Activated CD8-positive, alpha-beta memory T cell treated with anti-CD3 and anti-CD28 coated beads, Interleukin-2, amount 50 U/mL, for 24 hours (primary cell): ENCODE measurements at regions not wholly inside any gene's neighbourhood (a gene's known extent, or its start where the extent isn't known, plus 50 kb on each side); places are given as distances from the start of the nearest gene placed in this dataset.
"Not testable (repeated sequence)": the region's sequence is repeated elsewhere in the genome, so short reads cannot be mapped to it uniquely, and the experiment has no call there.

Experiments used
- DNase-seq: peaks from one replicate; pipeline ENCODE4 v3.0.0-alpha.2; 2020; ENCODE audit errors: extremely low read depth

DNA sequence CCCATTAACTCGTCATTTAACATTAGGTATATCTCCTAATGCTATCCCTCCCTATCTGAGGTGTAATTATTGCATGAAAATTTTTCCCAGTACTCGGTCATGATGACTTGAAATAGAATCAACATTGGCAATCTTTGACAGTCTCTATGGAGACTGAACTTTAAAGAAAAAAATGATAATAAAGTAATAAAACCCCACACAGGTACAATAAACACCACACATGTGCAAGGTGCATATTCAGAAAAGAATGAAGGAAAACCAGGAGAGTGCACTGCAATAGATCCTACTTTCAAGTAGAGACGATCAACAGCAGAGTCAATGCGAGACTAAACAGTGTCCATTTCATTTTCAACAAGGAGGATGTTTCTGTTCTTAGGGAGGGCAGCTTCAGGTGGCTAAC, 1253.8 kb upstream of the TMEM132C start:
- no peak for DNase-seq

DNA sequence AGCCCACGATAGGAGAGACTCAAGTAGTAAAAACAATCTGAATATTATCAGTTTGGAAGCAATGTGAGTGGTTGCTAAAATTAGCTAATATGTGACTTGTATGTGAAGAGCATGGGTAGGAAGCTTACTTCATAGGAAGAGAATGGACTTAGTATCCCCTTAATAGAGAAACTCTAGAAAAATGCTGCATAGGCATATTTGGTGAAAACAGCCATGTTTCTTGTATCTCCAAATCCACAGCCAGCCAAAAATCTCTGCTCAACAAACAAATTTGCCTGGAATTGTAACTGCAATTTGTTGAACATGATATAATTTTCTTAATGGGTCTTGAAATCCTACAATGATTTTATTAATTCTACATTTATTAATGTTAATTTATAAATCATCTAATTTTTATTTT, 1252.9 kb upstream of the TMEM132C start:
- no peak for DNase-seq

DNA sequence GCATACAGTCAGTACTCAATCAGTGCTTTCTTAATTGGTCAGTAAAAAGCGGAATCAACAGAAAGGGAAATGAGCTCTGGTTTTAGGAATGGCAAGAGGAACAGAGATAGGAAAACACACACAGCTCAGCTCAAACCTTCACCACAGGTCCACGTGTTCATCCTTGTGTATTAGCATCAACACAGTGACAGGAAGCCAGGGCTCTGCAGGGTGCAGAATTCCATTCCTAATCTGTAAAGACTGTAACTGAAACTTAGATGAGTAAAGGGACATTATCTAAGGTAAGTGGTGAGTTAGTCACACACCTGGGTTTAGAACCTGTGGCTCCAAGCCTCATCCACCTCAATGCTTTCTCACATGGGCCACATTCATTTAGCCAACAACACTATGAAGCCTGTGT, 1242.2 kb upstream of the TMEM132C start:
- DNase-seq, result no peak

DNA sequence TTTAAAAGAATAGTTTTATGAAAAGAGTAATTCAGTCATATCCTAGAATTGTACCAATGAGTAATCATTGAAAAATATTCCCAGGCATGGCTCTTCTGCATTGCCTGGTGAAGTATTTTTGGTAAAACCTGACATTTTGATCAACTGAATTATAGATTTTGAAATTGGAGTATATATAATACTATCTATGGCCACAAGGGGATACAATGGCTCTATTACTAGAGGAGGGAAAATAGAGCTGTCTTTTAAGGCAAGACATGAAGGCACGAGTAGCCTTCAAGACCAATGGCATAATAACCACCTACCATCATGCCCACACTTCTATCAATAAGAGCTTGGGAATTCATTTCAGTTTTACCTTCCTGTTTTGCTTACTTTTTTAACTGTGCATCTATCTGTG, 1241.4 kb upstream of the TMEM132C start:
- DNase-seq, result no peak

DNA sequence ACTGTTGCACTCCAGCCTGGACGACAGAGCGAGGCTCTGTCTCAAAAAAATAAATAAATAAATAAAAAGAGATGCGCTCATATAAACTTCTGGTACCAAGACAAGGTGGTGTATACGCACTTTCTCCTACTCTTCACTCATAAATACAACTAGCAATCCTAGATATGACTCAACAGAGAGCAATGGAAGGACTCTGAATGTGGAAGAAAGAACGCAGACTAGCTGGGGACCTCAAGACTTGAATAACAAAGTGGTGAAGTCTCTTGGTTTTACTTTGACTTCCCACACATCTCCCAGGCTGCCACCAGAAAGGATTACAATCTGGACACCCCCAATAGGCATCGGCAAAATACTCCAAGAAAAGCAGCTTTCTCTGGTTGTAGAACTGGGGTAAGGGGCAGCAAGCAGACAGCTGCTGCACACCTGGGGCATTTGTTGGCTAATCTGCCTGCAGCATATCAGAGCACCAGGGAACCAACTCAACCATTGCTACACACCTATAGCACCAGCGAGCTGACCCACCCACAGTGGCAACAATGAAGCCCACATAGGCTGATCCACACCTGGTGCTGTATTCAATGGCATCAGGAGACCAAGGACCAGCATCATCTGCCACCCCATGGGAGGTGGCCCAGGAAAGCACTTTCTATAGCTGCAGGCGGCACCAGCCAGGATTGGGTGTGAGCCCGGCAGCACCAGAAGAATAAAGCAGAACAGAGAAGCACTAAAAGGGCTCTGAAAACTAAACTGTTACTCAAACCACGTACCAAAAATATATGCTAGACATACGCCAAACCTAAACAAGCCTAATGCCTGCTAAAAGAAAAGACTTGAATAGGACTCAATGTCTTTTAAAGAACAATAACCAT, 1231.7 kb upstream of the TMEM132C start:
- no peak for DNase-seq

DNA sequence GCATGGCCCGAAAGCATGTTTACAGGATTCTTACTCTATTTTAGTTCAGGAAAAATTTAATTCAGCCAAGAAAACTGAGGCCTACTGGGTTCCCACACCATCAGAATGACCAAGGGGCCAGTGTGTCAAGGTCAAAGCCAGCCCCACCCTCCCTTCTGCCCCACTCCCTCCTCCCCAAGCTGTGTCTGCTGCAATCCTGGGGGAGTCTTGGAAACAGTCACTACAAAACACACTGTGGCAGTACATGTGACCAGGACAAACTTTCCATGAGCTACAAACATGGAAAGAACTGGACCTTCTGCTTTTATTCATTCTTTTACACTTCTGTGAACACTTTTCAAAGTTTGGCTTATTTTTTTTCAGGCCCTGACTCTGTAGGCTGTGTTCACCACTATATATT, 1228.8 kb upstream of the TMEM132C start:
- no peak for DNase-seq

DNA sequence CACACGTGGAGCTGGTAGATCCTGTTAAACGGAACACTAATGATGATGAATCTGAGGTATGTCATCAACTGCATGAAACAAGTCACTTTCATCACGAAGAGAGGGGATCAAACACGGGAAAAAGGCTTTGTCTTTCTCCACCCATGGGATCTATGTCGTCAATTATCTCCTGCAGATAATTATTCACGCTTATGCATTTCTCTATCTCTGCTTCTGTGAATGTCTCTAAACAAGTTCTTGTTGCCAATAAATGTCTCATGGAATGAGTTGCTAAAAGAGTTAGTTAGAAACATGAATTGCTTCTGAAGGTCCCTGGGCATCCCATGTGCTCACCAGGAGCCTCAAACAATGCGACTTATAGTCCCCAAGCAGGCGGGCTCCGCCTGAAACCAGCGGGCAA, 1228.2 kb upstream of the TMEM132C start:
- DNase-seq, result no peak

DNA sequence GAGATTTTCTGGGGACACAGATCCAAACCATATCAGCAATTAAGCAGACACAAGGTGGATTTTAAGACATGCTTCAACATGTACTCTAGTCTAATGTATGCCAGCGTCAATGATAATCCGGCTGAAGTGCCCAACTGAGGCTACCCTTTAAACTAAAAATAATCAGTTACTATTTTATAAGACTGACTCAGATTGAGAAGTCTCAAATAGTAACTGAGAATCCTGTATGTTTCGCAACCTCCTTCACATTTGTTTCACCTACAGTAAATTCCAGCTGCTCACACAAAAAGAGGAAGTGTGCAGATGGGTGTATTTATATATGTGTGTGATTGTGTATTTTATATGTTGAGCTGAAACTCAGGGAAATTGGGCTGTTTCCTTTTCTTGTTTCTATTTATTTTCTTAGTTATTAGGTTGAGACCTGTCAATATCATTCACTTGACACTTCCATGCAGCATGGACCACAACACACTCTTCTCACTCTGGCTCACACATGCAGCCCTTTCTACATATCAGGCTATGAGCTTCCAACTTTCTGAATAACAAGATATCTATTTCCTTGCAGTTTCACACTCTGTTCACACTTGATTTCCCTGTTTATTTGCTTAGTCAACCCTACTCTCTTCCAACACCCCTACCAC, 1224.9 kb upstream of the TMEM132C start:
- no peak for DNase-seq

DNA sequence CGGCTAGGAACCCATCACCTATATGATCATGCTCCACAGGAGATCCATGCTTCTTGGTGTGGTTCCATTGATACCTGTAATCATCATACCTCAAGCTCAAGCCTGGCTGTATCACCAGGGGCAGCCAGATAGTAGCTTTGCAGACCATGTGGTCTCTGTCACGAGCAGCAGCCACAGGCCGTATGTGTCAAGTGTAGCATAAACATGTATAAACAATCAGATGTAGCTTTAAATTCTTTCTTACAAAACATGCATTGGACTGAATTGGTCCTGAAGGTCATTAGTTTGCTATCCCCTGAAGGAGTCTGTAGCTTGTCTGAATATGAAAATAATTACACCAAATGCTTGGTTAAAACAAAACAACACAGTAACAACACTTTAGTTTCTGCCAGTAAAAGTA, 1223.2 kb upstream of the TMEM132C start:
- no peak for DNase-seq

DNA sequence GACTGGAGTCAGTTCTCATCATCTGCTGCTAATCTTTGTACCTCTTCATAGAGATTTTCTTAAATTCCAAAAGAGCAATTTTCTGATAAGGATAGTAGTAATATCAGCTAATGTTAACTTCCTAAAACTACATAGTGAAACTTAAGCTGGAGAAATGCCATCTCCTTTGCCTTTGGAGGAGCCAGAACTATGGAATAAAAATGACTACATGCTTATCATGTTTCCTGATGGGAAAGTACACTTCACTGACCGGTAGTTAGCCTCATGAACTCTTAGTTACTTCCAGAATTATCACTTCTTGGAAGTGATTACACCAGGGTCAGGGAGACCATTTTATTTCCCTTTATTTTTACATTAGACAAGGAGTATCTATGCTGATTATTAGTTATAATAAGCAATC, 1222.1 kb upstream of the TMEM132C start:
- DNase-seq, result no peak

DNA sequence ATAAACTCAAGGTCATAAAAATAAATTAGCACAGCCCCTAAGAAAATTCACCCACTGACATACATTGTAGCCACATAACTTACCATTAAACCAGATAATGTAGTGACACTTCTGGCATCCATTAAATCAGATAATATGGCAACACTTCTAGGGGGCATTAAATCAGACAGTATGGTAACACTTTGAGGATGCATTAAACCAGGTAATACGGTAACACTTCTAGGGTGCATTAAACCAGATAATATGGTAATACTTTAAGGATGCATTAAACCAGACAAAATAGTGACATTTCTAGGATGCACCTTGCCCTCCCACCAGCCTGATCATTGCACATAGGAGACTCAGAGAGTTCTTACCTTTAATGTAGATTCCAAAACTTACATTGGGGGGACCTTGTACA, 1220.5 kb upstream of the TMEM132C start:
- no peak for DNase-seq

DNA sequence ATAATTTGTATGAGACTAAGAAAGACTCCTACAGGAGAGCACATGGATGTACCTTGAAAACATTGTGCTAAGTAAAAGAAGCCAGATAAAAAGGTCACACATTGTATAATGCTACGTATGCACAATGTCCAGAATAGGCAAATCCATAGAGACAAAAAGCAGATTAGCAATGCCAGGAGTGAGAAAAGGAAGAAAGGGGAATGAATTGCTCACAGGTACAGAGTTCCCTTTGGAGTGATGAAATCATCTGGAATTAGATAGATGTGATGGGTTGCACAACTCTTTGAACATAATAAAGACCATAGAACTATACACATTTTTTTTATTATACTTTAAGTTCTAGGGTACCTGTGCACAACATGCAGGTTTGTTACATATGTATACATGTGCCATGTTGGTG, 1218.9 kb upstream of the TMEM132C start:
- no peak for DNase-seq

DNA sequence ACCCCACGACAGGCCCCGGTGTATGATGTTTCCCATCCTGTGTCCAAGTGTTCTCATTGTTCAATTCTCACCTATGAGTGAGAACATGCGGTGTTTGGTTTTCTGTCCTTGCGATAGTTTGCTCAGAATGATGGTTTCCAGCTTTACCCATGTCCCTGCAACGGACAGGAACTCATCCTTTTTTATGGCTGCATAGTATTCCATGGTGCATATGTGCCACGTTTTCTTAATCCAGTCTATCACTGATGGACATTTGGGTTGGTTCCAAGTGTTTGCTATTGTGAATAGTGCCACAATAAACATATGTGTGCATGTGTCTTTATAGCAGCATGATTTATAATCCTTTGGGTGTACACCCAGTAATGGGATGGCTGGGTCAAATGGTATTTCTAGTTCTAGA, 1218.4 kb upstream of the TMEM132C start:
- DNase-seq, result not testable (repeated sequence)

DNA sequence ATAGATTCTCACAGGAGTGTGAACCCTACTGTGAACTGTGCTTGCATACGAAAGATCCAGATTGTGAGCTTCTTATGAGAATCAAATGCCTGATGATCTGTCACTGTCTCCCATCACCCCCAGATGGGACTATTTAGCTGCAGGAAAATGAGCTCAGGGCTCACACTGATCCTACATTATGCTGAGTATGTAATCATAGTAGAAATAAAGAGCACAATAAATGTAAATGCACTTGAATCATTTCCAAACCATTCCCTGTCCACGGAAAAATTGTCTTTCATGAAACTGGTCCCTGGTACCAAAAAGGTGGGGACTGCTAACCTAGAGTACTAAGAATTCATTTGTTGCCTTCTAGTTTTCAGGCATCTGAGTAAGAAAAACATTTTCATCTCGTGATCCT, 1215.8 kb upstream of the TMEM132C start:
- no peak for DNase-seq

DNA sequence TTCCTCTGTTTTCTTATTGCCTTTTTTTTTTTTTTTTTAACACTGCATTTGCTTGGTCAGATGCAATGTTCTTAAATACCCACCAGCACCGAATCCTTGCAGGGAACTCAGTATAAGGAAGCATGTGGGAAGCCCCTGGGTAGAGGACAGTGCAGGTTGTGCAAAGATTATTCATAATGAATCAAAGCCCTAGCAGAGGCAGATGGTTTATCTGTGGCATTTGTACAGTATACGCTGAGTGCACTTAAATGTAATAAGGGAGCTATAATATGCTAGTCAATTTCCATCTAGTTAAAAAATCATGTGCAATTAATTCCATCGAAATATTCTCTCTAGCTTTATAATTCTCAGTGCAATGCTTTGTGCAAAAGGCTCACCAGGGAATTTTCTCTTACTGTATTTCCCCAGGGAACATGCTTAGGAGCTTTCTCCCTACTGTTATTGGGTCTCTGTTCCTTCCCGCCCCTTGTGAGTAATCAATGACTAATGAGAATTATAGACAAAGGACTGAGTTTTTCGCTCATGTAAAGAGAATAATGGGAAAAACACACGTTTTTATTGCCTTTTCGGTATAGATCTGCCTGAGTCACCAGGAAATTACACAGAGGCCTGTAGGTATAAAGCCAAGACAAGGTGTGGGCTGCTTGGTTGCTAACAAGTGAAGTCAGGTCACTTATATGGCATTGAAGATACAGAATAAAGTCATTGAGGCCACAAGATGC, 1214.3 kb upstream of the TMEM132C start:
- no peak for DNase-seq

DNA sequence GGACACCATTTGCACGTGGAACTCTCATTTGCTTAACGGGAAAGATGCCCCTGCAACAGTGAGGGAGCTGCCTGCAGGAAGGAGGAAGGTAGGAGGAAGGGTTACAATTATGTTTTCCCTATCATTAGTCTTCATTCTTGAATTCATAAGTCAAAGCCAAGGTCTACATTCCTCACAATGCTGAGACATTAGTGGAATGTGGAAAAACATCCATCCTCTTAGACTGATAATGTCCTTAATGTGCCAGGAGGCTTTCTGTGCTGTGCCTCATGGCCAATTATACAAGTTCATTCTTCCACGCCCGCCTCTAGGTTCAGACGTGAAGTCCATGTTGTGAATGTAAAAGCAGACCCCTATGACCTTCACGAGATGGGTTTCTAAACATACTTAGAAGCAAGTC, 1212.4 kb upstream of the TMEM132C start:
- no peak for DNase-seq

DNA sequence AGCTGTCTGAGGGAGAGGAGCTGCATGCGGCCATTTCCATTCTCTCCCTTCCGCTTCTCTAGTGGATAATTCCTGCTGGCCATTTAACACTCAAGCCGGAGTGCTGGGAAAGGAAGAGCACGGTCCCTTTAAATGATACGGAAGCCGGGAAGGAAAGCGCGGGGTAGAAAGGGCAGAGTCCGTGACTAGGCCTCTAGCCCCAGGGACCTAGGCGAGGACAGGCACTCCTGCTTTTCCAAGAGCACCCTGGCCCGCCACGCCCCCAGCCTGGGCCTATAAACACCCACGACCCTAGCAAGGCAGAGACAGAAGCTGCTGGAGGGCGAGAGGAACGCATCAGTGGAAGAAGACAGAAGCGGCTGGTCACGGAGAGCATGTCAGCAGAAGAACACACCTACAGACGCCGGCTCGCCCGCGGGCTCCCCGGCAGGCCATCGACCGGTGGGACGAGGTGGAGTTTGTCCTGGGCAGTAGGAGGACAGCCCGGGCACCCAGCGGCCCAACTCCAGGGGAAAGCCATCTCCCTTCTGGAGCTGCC, 1206.6 kb upstream of the TMEM132C start:
- DNase-seq, result no peak

DNA sequence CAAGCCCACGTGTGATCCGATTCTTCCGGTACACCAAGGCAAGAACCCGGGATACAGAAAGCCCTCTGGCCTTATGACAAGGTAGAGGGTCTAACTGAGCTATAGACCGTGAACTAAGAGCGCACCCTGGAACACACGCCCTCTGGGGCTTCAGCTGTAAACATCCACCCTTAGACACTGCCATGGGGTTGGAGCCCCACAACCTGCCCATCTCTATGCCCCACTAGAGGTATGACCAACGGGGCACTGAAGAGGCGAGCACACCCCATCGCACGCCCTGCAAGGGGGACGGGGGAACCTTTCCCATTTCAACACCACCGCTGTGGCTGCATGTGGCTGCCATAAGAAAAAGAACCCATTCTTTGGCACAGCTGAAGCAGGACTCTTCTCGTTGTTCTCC, 1206.0 kb upstream of the TMEM132C start:
- no peak for DNase-seq

DNA sequence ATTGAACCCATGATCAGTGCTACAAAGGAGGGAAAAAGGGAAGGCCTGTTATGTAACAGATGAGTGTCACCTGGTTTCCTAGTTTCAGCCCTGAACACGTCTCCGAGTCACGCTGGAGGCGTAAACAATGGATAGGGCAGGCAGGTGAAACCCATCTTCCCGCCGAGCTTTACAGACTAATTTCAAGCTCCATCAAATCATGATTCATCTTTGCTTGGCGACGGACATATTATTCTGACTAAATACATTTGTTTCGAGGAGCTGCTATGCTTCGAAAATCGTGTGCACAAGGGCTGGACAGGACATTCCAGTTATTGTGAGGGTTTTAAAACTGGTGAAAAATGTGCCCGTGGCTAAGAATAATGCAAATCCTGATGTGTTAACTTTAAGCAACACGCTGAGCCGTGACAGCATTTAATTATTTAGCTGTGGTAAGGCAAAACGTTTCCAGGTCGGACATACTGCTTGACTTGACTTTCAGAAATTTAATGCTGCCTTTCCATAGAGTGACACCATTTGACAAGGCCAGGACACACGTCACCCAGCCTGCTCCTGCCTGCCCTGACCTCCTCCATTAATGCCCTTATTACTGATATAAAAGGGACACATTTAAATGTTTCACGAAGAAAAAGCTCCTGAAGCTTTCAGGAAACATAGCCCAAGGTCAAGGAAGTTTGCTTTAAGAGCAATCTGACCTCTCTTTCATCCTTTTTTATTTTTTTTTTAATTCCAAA, 1203.5 kb upstream of the TMEM132C start:
- no peak for DNase-seq

DNA sequence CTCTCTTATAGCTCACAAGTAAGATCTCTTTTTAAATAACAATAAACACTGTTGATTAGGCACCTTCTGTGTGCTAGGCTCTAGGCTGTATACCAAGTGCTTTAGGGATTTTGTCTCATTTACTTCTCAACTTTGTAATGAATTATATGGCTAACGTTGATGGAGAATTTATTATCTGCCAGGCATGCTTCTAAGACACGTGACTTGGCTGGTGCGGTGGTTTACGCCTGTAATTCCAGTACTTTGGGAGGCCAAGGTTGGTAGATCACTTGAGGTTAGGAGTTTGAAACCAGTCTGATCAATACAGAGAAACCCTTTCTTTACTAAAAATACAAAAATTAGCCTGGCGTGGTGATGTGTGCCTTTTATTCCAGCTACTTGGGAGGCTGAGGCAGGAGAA, 1202.8 kb upstream of the TMEM132C start:
- no peak for DNase-seq

DNA sequence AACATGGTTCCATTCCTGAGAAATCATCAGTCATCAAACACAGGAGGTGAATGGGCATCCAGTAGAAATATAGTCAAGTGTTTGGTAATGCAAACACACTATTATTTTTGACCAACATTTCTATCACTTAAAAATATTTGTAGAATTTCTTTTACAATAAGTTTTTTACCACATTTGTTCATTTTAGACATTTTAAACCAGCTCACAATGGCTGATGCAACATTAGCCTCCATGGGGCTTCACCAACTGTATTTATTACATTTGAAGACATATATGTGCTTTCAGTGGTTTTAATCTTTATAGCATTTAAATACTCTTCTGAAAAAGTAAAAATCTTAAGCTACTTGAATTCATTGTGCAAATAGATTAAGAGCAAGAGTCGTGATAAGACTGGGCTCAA, 1201.4 kb upstream of the TMEM132C start:
- no peak for DNase-seq
